ENCODE measurements at regions not wholly inside any gene's neighbourhood (a gene's known extent, or its start where the extent isn't known, plus 50 kb on each side); places are given as distances from the start of the nearest gene placed in this dataset.
"Not testable (repeated sequence)": the region's sequence is repeated elsewhere in the genome, so short reads cannot be mapped to it uniquely, and the experiment has no call there.

DNA sequence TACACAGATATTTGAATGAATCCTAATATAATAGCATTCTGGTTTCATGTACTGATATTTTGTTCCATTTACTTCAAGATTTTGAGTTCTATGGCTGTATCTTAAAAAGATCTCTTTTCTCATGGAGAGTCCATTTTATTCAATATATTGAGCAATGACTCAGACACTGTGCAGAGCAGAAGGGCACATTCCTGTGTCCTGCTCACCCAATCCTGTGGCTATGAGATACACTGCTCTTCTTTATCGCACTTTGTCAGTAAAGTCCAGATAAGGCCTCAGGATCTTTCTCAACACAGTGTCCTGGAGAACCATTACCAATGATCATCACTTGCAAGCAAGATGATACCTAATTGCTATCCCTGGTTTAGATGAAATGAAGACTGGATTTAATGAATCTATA, 155.0 kb downstream of the CYSLTR2 start:
- DNase-seq (ENCODE audit: low read depth): no peak

DNA sequence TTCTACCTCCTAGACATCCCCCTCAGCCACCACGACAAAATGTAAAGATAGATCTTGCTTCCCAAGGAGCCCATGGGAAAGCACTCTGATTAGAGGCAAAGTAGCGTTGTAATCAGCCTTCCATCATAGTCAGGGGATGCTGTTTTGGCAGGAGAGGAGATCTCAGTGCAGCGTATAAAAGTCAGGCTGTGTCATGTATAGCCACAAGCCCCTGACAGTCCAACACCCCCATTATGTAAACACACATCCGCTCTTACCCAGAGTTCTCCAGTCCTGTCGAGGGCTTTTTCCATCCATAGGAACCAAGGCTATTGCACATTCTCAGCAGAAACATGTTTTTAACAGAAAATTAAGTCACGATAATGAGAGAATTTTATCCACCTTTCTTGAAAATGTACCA, 156.3 kb downstream of the CYSLTR2 start:
- DNase-seq (ENCODE audit: low read depth): no peak

DNA sequence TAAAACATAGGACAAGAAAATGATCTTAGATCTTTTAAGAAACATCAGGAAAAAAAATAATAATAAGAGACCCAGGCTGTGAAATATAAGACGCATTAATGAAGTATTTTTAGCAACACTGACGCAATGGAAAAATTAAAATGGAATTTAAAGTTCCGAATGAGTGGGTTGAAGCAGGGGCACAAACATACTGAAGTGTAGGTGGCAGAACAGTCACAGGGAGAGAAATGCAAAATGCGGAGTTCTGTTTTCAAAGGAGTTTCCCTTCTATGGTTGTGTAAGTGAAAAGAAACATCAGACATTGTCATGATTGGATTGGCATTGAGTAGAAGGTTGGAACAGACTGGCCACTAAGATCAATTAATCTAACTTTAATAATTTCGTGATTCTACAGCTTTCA, 159.8 kb downstream of the CYSLTR2 start:
- no peak for DNase-seq (ENCODE audit: low read depth)

DNA sequence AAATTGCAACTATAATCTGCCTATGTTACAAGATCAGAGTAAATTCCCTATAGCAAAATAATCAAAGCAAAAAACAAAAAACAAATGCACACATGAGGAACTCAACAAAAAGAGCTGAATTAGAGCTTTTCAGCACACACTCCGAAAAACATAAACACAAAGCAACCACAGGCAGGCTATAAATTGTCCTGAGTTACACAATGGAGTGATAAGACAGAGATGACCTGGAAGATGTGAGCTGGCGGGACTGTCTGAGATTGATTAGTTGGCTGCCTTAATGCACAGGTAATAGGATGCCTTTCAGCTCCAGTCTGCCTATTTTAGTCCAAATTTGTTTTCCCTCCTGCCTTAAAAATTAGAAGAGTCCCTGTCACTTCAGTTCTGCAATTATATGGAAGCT, 159.0 kb upstream of the FNDC3A start:
- DNase-seq (ENCODE audit: low read depth): no peak

DNA sequence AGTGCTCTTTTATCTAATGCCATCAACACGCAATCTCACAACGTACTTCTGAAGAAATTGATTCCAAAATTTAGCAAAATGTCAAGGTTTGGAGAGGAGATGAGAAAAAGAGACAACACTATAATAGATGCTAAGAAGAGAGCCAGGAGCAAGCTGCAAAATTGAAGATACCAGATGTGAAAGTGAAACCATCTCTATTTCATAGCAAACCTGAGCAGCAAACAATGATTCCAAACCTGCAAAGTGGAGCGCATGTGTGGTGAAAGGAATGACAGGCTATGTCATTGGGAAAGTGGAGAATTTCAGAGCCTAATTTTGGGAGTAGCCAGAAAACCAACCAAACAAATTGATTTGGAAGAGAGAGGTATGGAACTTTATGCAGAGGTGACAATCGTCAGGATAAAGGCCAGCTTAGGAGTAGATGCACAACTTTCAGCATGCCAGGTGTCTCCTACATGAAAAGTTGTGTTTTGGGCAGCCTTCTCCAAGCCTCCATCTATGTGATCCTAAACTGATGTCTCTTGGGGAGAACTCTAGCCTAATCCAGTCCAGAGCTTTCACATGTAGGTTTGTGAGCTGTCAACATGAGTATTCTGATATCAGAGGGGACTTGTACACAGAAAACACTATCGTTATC, 158.4 kb upstream of the FNDC3A start:
- no peak for DNase-seq (ENCODE audit: low read depth)

DNA sequence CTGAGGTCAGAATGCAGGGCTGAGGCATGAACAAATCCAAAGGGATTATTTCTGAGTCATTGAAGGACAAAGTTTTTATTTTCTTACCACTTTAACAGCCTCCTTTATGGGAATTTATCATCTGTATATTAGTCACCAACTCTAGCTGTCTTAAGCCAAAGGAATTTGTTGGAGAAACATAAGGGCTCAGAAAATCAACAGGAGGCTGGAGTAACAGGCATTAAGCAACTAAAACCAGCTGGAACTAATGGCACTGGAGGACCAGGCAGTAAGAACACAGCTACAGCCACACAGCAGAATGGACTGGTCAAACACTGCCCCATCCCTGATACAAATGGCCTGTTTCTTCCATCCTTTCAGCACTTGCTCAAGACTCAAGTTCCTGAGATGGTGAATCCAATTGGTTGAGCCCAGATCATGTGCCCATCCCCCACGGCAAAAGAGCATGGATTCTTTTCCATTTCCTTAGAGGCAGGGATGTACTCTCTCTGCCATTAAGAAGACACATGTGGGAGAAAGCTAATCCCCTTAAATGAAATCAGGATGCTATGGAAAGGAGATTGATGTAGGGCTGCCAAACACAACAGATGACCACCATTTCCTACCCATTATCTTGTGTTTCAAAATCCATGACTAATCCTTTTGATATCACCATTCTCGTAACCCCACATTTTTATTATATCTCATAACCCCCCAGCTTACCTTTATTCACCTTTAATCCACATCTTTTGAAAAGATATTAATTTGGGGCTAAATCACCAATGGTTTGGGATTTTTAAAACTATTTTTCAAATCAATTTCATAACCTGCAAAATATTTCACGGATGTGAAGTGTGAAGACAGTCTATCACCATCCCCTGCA, 157.0 kb upstream of the FNDC3A start:
- DNase-seq (ENCODE audit: low read depth): peak; percentile 88

DNA sequence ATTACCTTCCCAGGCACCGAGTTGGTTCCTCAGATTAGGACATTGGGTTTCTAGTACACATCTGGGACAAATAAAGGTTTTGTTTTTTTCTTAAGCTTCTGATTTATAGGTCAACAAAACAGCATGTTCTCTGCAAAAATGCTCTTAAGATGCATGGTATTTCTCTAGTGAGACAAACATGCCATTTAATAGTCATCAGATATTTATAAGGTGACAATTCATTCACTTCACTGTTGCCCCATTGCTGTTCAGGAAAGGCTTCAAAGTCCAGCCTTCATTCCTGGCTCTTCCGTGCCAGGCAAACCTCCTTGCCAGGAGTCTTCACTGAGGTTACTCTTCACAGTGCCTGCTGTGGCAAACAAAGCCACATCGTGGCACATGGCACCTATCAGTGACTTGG, 156.3 kb upstream of the FNDC3A start:
- no peak for DNase-seq (ENCODE audit: low read depth)

DNA sequence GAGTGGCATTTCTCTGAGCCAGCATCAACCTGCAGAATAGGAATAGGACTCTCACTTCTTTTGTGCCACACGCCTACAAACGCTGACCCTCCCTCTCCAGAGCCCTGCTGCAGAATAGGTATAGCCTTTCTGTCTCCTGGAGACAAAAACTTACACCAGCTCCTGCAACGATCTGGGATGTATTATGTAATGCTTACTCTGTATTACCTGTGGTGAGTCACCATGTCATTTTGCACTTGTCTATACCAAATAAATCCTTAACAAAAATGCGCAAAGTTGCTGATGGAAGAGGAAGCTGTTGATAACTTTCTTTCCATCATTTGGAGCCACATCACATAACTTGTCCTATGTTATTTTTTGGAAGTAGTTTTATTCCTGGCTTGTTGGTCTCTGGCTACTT, 155.8 kb upstream of the FNDC3A start:
- no peak for DNase-seq (ENCODE audit: low read depth)

DNA sequence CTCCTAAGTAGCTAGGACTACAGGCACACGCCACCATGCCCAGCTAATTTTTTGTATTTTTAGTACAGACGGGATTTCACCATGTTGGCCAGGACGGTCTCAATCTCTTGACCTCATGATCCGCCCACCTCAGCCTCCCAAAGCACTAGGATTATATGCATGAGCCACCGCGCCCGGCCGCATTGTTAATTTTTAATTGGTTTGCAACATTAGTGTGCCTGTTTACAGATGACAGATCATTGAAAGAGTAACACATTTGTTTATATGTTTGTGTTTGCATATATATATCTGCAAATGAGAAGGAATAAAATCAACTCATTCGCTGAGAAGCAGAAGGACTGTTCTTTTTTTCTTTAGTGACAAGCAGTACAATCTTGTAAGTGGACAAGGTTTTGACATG, 152.2 kb upstream of the FNDC3A start:
- DNase-seq (ENCODE audit: low read depth): not testable (repeated sequence)

DNA sequence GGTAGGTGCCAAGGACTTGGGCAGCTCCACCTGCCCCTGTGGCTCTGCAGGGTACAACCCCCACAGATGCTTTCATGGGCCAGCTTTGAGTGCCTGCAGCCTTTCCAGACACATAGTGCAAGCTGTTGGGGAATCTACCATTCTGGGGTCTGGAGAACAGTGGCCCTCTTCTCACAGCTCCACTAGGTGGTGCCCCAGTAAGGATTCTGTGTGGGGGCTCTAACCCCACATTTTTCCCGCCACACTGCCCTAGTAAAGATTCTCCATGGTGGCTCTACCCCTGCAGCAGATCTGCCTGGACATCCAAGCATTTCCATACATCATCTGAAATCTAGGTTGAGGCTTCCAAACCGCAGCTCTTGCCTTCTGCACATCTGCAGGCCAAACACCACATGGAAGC, 149.7 kb upstream of the FNDC3A start:
- no peak for DNase-seq (ENCODE audit: low read depth)

DNA sequence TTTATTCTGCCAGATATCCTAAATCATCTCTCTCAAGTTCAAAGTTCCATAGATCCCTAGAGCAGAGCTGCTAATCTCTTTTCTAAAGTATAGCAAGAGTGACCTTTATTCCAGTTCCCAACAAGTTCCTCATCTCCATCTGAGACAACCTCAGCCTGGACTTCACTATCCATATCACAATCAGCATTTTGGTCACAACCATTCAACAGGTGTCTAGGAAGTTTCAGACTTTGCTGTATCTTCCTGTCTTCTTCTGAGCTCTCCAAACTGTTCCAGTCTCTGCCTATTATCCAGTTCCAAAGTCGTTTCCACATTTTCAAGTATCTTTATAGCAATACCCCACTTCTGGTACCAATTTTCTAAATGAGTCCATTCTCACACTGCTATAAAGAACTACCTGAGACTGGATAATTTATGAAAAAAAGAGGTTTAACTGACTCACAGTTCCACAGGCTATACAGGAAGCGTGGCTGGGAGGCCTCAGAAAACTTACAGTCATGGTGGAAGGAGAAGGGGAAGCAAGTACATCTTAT, 148.7 kb upstream of the FNDC3A start:
- DNase-seq (ENCODE audit: low read depth): not testable (repeated sequence)

DNA sequence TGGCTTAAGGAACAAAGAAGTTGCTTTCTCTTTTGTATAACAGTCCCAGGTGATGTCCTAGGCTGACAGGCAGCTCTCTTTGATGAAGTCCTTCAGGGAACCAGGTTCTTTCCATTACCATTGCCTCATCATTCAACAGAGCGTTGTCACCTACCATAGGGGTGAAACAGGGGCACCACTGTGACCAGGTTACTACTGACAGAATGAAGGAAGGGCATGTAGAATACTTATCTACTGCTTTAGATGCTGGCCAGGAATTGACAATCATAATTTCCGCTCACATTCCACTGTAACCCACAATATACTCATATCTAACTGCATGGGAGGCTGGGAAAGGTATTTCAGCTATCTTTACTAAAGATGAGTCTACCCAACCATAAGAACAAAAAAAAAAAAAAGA, 148.0 kb upstream of the FNDC3A start:
- no peak for DNase-seq (ENCODE audit: low read depth)

DNA sequence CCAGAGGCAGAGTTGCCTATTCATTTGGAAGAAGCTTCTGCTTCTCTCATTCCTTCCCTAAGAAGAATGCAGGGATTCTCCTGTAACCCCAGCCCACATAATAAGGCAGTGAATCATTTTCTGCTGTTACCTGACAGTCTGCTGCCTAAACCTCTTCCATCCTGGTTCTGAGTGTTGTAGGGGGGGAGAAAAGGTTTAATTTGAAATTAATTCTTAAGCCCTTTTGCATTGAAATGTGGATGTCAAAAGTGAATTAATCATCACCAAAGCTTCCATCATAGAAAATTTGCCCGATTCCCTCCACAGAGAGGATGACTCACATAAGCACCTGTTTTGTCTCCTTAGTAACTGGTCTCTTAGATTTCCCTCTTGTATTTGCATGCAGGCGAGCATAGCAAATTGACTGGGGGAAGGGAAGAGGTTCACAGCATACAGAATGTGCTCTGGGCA, 146.7 kb upstream of the FNDC3A start:
- DNase-seq (ENCODE audit: low read depth): no peak

DNA sequence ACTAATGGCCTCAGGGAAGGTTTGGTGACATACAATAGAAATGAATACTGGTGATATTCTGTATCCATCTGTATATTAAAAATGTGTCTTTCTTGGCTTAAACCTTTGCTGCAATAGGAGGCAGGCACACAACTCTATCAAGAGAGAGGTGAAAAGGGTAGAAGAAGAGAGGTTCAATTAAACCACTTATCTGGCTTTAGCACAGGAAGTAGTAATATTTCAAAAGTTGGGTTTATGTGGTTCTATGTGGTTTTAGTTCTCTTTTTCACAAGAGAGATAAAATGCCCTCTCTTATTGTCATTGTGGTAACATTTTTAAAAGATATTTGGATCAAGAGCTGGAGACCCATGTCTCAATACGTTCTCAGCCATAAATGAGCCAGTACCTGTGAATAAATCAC, 146.2 kb upstream of the FNDC3A start:
- DNase-seq (ENCODE audit: low read depth): no peak

DNA sequence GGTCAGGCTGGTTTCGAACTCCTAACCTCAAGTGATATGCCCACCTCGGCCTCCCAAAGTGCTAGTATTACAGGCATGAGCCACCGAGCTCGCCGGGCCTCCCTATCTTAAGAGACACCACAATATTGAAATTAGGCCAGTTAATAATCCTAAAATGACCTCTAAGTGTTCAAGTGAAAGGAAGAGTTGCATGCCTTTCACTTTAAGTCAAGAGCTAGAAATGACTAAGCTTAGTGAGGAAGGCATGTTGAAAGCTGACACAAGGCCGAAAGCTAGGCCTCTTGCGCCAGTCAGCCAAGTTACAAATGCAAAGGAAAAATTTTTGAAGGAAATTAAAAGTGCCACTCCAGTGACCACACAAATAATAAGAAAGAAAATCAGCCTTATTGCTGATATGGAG, 144.5 kb upstream of the FNDC3A start:
- no peak for DNase-seq (ENCODE audit: low read depth)

DNA sequence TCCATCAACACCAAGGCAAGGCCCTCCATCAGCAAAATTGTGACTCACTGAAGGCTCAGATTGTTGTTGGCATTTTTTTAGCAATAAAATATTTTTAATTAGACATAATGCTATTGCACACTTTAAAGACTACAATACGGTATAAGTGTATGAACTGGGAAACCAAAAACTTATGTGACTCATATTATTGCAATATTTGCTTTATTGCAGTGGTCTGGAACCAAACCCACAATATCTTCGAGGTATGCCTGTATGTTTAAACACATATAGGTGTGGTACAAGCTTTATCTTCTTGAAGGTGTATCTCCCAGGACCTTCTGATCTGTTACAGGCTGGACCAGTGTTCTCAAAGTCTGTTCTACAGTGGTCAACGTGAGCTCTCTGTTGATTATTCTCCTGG, 142.3 kb upstream of the FNDC3A start:
- no peak for DNase-seq (ENCODE audit: low read depth)

DNA sequence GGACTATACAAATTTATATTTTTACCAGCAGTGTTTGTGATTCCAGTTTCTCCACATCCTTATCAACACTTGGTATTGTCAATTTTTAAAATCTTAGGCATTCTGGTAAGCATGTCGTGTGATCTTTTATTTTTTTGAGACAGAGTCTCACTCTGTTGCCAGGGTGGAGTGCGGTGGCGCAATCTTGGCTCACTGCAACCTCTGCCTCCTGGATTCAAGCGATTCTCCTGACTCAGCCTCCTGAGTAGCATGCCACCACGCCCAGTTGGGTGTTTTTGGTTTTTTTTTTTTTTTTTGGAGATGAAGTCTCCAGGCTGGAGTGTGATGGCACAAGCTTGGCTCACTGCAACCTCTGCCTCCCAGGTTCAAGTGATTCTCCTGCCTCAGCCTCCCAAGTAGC, 140.4 kb upstream of the FNDC3A start:
- DNase-seq (ENCODE audit: low read depth): not testable (repeated sequence)

DNA sequence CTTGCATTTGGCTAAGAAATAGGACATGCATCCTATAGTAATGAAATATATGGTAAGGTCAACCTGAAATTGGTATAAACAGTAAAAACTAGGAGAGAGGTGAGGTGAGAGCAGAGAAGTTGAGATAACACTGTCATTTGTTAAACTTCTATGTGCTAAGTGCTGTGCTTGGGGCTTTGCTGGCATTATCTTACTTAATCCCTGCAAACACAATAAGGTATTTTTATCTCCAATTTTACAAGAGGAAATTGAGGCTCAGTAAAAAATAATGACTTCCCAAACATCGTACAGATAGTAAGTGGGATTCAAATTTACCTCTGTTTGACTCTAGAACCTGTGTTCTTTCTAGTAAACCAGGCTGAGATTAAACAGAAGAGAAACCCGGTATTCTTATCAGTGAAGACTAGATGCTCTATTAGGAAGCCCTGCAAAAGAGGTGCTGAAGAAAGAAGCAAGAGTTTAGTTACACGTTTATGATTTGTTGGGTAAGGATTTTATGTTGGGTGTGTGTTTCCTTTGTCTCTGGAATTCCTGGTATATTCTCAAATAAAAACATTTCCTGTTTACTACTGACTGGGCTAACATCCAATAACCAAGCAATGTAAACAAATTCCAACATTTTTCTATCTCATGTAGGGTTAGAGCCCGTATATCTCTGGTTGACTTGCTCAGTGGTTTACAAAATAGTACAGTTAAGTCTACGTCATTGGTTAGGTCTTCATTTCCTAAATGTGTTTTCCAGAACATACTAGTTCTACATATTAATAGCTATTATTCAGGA, 137.3 kb upstream of the FNDC3A start:
- no peak for DNase-seq (ENCODE audit: low read depth)

DNA sequence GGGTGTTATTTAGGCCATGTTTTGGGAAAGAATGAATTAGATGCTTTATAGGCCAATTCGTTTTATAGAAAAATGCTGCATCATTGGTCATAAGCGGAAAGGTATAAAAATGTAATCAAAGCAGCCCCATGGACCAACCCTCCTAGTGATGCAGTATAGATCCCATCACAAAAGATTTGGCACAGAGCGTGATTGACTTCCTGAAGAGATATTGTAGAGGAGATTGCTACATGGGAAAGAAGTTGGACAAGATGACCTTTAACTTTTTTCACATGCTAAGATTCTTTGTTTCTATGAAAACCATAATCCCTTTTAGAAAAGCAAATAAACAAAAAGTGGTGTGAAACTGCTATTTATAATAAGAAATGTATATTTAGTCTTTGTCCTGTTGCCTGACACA, 136.5 kb upstream of the FNDC3A start:
- no peak for DNase-seq (ENCODE audit: low read depth)

DNA sequence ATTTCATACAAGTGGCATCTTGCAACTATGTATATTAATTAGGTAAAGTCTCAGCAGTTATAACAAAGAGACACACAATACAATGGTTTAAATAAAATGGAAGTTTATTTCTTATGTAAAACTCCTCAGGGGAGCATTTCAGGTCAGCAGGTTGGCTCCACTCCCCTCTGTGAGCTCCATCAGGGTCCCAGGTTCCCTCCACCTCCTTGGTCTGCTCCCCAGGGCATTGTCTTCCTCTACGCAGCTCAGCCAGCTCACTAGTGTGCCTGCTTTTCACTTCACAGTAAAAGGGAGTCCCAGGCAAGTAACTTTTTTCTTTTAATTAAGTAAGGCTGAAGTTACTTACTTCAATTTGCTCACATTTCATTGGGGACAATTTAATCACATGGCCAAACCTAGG, 135.3 kb upstream of the FNDC3A start:
- no peak for DNase-seq (ENCODE audit: low read depth)

DNA sequence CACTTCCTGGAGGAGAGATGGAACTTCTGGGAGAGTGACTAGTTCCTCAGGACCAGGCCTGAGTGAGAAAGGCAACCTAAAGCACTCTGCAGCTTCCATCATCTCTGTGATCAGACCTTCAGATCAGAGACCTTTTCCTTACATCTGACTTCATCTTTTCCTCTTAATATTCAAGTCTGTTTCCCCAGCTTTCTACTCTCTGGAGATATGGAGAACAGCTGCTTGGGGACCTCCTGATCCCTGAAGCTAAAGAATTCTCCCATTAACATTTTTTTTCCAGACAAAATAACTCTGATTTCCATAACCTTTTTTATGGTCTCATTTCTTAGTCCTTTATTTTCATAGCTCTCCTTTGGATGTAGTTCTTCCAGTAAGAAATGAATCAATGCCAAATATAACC, 133.4 kb upstream of the FNDC3A start:
- no peak for DNase-seq (ENCODE audit: low read depth)

DNA sequence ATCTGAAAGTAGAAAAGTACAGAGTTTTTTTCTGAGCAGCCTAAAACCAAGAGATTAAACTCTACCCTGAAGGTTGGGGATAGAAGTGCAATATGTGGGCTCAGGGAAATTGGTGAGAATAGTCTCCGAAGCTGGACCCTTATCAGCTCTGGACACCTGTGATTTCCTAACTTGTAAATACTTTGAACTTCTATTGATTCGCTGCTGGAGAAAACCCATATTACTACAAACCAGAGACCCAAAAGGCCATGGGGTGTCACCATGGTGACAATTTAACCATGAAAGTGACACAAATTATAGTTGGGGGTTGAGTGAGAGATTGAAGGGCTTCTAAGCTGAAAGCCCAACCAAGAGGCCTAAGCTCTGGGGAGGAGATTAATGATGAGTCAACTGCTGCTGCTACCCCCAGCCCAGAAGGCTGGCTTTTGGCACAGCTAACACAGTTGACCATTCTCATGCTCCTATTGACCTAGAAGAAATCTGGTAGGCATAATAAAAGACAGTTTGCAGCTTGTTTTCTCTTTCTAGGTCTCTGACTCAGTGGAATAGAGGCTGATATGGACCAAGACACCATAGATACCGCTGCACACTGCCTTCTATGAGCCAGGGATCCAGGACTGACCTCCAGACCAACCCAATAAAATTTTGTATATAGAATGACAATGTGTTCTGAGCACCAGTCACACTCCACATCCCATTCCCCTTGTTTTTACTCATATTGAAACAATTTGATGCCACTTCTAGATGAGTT, 131.9 kb upstream of the FNDC3A start:
- no peak for DNase-seq (ENCODE audit: low read depth)

Data from non-pigmented ciliary epithelial cell (primary cell).